PC-9 (cell line): ENCODE measurements at regions not wholly inside any gene's neighbourhood (a gene's known extent, or its start where the extent isn't known, plus 50 kb on each side); places are given as distances from the start of the nearest gene placed in this dataset.
"Not testable (repeated sequence)": the region's sequence is repeated elsewhere in the genome, so short reads cannot be mapped to it uniquely, and the experiment has no call there.

ENCODE experiments used
- BruUV-seq: library from RNA; stranded (reverse); fragments of 400-500 nt; replicated peaks from 2 replicates; lab custom pipeline; 2021; lab: Mats Ljungman, UMichigan
- CTCF ChIA-PET: fragments of 300-600 bp; sonication (Branson Sonifier 250); formaldehyde crosslinking; loops from one replicate; lab custom pipeline; 2022; ENCODE audit warnings: antibody characterized with exemption; lab: Charles Lee
- POLR2A ChIA-PET: fragments of 300-600 bp; sonication (Branson Sonifier 250); formaldehyde crosslinking; loops from one replicate; lab custom pipeline; 2022; ENCODE audit warnings: antibody characterized with exemption; ENCODE audit not compliant: unreplicated experiment; lab: Charles Lee
- DNase-seq, 2 experiments: peaks; one replicate each; pipeline versions ENCODE4 v3.0.0 to v3.0.0-alpha.2; 2015 to 2022; ENCODE audit warnings: mixed read lengths in 1 of 2
- H2AFZ ChIP-seq: fragments of 200-600 bp; sonication (generic); 2 replicates; pipeline ENCODE4 v1.8.1; 2017; ENCODE audit warnings: antibody characterized with exemption
- H3F3A ChIP-seq: fragments of 200-600 bp; sonication (generic); 2 replicates; pipeline ENCODE4 v1.8.1; 2017; ENCODE audit warnings: antibody characterized with exemption, mild to moderate bottlenecking, low read depth; ENCODE audit not compliant: insufficient read depth
- H3K27ac ChIP-seq: fragments of 200-600 bp; sonication (generic); 2 replicates; pipeline ENCODE4 v1.6.1; 2016; ENCODE audit warnings: mixed run types
- H3K27me3 ChIP-seq: fragments of 200-600 bp; sonication (generic); 2 replicates; pipeline ENCODE4 v1.6.1; 2016; ENCODE audit warnings: low read depth, mixed run types; ENCODE audit not compliant: insufficient read depth
- H3K36me3 ChIP-seq: fragments of 200-600 bp; sonication (generic); 2 replicates; pipeline ENCODE4 v1.6.1; 2016; ENCODE audit warnings: low read depth, mixed run types
- H3K4me1 ChIP-seq: fragments of 200-600 bp; sonication (generic); replicated peaks from 2 replicates; pipeline ENCODE4 v1.6.1; 2016; ENCODE audit warnings: mixed run types; ENCODE audit not compliant: insufficient read depth
- H3K4me2 ChIP-seq: fragments of 200-600 bp; sonication (generic); 2 replicates; pipeline ENCODE4 v1.6.1; 2017; ENCODE audit warnings: mixed run types
- H3K4me3 ChIP-seq: fragments of 200-600 bp; sonication (generic); 2 replicates; pipeline ENCODE4 v1.6.1; 2016; ENCODE audit warnings: mixed run types
- H3K79me2 ChIP-seq: fragments of 200-600 bp; sonication (generic); 2 replicates; pipeline ENCODE4 v1.6.1; 2017; ENCODE audit warnings: low read depth, mixed run types
- H3K9me2 ChIP-seq: fragments of 200-600 bp; sonication (generic); 2 replicates; pipeline ENCODE4 v1.8.1; 2017; ENCODE audit warnings: mild to moderate bottlenecking; ENCODE audit not compliant: insufficient read depth
- H3K9me3 ChIP-seq: fragments of 200-600 bp; sonication (generic); 2 replicates; pipeline ENCODE4 v1.8.1; 2016; ENCODE audit warnings: low read depth; ENCODE audit not compliant: insufficient read depth
- H4K20me1 ChIP-seq: fragments of 200-600 bp; sonication (generic); 2 replicates; pipeline ENCODE4 v1.8.1; 2017; ENCODE audit not compliant: insufficient read depth
- EZH2 ChIP-seq: fragments of 200-600 bp; sonication (generic); IDR thresholded peaks from 2 replicates; pipeline ENCODE4 v1.8.0; 2017; ENCODE audit warnings: antibody characterized with exemption, low read depth
- intact Hi-C: fragments of 100-400 bp; cut with micrococcal nuclease; formaldehyde crosslinking; loops from one replicate; pipeline ENCODE4 v1.10.0; 2022; ENCODE audit not compliant: unreplicated experiment
- TF ChIP-seq, protein P1 (sequence below): fragments of 200-600 bp; sonication (generic); conservative IDR thresholded peaks from 2 replicates; pipeline ENCODE4 v1.6.1; 2017; ENCODE audit warnings: mixed run types, antibody characterized with exemption, mild to moderate bottlenecking, moderate library complexity

GRCh38 chr2:224099861-224100643 is 61.0 kb upstream of the SERPINE2 start:
- Histone ChIP-seq H3F3A (peaks cover 24% of the 10 kb centered on the region), H2AFZ (no peak overlapping the region), H3K4me1 (peaks cover 26% of the 10 kb centered on the region), H3K9me3 (peaks cover 23% of the 10 kb centered on the region), H3K27ac (no peak overlapping the region), H3K36me3 (no peaks in the 10 kb centered on the region), H3K4me2 (no peak overlapping the region), H4K20me1 (no peaks in the 10 kb centered on the region), H3K9me2 (no peaks in the 10 kb centered on the region), H3K79me2 (no peaks in the 10 kb centered on the region), H3K27me3 (no peaks in the 10 kb centered on the region), H3K4me3 (no peak overlapping the region)
- BruUV-seq = no TSS peak
- ChIA-PET CTCF (no interaction called here), POLR2A (no interaction called here)
- no peak for DNase-seq
- TF ChIP-seq EZH2 = no peak
- TF ChIP-seq, protein P1, sequence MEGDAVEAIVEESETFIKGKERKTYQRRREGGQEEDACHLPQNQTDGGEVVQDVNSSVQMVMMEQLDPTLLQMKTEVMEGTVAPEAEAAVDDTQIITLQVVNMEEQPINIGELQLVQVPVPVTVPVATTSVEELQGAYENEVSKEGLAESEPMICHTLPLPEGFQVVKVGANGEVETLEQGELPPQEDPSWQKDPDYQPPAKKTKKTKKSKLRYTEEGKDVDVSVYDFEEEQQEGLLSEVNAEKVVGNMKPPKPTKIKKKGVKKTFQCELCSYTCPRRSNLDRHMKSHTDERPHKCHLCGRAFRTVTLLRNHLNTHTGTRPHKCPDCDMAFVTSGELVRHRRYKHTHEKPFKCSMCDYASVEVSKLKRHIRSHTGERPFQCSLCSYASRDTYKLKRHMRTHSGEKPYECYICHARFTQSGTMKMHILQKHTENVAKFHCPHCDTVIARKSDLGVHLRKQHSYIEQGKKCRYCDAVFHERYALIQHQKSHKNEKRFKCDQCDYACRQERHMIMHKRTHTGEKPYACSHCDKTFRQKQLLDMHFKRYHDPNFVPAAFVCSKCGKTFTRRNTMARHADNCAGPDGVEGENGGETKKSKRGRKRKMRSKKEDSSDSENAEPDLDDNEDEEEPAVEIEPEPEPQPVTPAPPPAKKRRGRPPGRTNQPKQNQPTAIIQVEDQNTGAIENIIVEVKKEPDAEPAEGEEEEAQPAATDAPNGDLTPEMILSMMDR = no peak
- intact Hi-C loops = no loop called here

- Histone ChIP-seq H3K27ac (no peak overlapping the region), H2AFZ (no peak overlapping the region), H3F3A (peaks cover 24% of the 10 kb centered on the region), H3K4me1 (peaks cover 25% of the 10 kb centered on the region), H3K4me3 (no peak overlapping the region), H3K79me2 (no peaks in the 10 kb centered on the region), H3K27me3 (no peaks in the 10 kb centered on the region), H3K9me2 (no peaks in the 10 kb centered on the region), H3K9me3 (peaks cover 9% of the 10 kb centered on the region; the same call in 1 of the 2 replicates), H4K20me1 (no peaks in the 10 kb centered on the region), H3K36me3 (no peaks in the 10 kb centered on the region), H3K4me2 (no peak overlapping the region)
- intact Hi-C loops = no loop called here
- DNase-seq = no peak
- no peak for TF ChIP-seq EZH2
- TF ChIP-seq, protein P1 = no peak
- CTCF ChIA-PET = no interaction called here
- BruUV-seq = no TSS peak
- POLR2A ChIA-PET = no interaction called here
Measured at GRCh38 chr2:224098481-224099230, 59.6 kb upstream of the SERPINE2 start.

- BruUV-seq = no TSS peak
- H3K79me2 ChIP-seq = no peaks in the 10 kb centered on the region
- no peaks in the 10 kb centered on the region for H3F3A ChIP-seq
- H3K4me2 ChIP-seq = no peak overlapping the region
- TF ChIP-seq, protein P1 = no peak
- TF ChIP-seq EZH2 = no peak
- ChIA-PET POLR2A (no interaction called here), CTCF (no interaction called here)
- no peaks in the 10 kb centered on the region for H3K36me3 ChIP-seq
- no peaks in the 10 kb centered on the region for H3K9me2 ChIP-seq
- no peaks in the 10 kb centered on the region for H3K4me1 ChIP-seq
- no peak overlapping the region for H3K27ac ChIP-seq
- H3K9me3 ChIP-seq = peaks cover 4% of the 10 kb centered on the region; the same call in 1 of the 2 replicates
- intact Hi-C loops = no loop called here
- no peak overlapping the region for H2AFZ ChIP-seq
- H4K20me1 ChIP-seq = no peaks in the 10 kb centered on the region
- DNase-seq = no peak
- no peak overlapping the region for H3K4me3 ChIP-seq
- H3K27me3 ChIP-seq = no peaks in the 10 kb centered on the region
Measured at GRCh38 chr2:224094413-224094812, 55.3 kb upstream of the SERPINE2 start.

DNA sequence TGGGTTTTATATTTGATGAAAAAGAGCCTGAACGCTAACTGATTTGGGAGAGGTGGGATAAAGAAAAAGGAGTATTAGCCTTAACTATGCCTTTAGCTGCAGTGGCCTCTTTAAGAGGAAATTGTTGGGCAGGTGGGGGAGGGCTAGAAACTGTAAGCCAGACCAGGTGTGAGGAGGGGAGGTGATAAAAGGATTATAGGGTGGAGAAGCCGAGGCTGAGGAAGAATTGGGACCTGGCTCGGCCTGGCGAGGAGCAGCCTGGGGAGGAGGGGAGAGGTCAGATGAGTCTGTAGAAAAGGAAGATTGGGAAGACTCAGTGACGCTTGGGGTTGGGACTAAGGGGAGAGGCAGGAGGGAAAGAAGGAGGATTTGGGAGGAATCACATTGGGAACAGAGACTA is 52.6 kb upstream of the SERPINE2 start:
- DNase-seq, H2AFZ ChIP-seq, H3K79me2 ChIP-seq, H3K9me3 ChIP-seq, H3F3A ChIP-seq, H3K4me2 ChIP-seq, H3K27ac ChIP-seq, BruUV-seq, CTCF ChIA-PET, H3K9me2 ChIP-seq, H3K4me3 ChIP-seq, H3K27me3 ChIP-seq, POLR2A ChIA-PET, intact Hi-C loops, H3K36me3 ChIP-seq, H4K20me1 ChIP-seq: not testable (repeated sequence)
- peaks cover 14% of the 10 kb centered on the region for H3K4me1 ChIP-seq

DNA sequence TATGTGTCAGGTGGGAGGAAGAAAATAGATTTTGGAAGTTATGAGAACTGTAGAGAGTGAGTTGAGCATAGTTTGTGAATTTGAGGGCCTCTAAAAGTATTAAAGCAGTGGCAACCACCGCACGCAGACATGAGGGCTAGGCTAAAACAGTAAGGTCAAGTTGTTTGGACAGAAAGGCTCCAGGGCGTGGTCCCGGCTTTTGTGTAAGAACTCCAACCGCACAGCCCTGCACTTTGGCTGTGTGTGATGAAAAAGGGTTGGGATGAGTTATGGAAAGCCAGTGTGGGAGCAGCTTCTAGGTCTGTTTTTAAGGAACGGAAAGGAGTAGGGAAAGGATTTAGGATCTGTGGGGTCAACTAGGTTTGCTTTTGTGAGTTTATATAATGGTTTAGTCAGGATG is 50.5 kb upstream of the SERPINE2 start:
- DNase-seq, H3K4me3 ChIP-seq, H3K27me3 ChIP-seq, H4K20me1 ChIP-seq, CTCF ChIA-PET, H3K9me3 ChIP-seq, H3K4me2 ChIP-seq, H3K79me2 ChIP-seq, POLR2A ChIA-PET, BruUV-seq, H3K27ac ChIP-seq, H3K9me2 ChIP-seq, H2AFZ ChIP-seq, H3K36me3 ChIP-seq: not testable (repeated sequence)
- Histone ChIP-seq H3K4me1 (peaks cover 35% of the 10 kb centered on the region), H3F3A (peaks cover 28% of the 10 kb centered on the region)
- intact Hi-C loops = loop anchor here (5.0 kb wide), 2 partner anchors 178 to 193 kb away; no protein-coding TSS in a partner anchor
